ENCODE measurements at regions not wholly inside any gene's neighbourhood (a gene's known extent, or its start where the extent isn't known, plus 50 kb on each side); places are given as distances from the start of the nearest gene placed in this dataset.

DNA sequence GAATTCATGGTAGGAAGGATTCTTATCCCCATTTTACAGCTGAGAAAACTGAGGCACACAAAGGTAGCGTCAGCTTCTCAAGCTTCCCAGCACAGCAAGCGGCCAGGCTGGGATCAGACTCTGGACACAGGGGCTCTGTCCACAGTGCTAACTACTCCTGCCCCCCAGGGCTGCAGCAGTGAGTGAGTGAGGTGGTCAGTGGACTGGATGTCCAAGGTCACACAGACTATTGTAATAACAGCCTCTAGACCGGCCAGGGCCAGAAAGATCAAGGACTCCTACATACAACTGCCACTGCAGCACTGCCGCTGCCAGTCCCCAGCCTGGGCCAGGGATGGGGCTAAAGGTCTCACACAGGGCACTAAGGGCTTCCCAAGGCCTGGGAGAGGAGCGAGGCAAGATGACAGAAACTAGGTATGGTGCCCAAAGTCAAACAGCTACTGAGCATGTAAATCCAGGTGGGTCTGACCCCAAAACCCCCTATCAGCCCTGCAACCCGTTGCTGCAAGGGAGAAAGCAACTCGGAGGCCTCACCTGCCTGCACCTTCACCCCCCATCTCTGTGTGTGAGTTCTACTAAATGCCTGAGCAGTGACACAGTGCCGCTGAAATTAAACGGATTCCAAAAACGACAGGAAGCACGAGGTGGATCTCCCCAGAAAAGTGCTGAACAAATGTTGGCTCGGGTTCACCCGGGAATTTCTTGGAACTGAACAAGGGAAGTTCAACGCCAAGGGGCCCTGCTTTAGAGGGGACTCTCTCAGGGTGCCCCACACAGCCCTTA lies 161.8 kb upstream of the GRK3 start (continued):
- TF ChIP-seq, protein P1, sequence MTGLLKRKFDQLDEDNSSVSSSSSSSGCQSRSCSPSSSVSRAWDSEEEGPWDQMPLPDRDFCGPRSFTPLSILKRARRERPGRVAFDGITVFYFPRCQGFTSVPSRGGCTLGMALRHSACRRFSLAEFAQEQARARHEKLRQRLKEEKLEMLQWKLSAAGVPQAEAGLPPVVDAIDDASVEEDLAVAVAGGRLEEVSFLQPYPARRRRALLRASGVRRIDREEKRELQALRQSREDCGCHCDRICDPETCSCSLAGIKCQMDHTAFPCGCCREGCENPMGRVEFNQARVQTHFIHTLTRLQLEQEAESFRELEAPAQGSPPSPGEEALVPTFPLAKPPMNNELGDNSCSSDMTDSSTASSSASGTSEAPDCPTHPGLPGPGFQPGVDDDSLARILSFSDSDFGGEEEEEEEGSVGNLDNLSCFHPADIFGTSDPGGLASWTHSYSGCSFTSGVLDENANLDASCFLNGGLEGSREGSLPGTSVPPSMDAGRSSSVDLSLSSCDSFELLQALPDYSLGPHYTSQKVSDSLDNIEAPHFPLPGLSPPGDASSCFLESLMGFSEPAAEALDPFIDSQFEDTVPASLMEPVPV (CRISPR knock-in tag; IDR thresholded peaks at IDR 0.05): no peak; the same call in 1 of the 2 replicates
- TF ChIP-seq MBNL3 (CRISPR knock-in tag; conservative IDR thresholded peaks at IDR 0.05) (no peak), KDM5B (CRISPR knock-in tag; IDR thresholded peaks at IDR 0.05; ENCODE audit: borderline replicate concordance) (peak; percentile 39; the same call in 1 of the 2 replicates), SCMH1 (CRISPR knock-in tag; IDR thresholded peaks at IDR 0.05; ENCODE audit: borderline replicate concordance) (no peak), ZNF746 (CRISPR knock-in tag; IDR thresholded peaks at IDR 0.05) (no peak; the same call in 1 of the 2 replicates), ETV5 (CRISPR knock-in tag; IDR thresholded peaks at IDR 0.05; ENCODE audit: borderline replicate concordance) (peak; percentile 60; the same call in 1 of the 2 replicates), ISL2 (CRISPR knock-in tag; IDR thresholded peaks at IDR 0.05) (peak; percentile 81; the same call in 1 of the 2 replicates), ZNF337 (CRISPR knock-in tag; IDR thresholded peaks at IDR 0.05; ENCODE audit: borderline replicate concordance, low read depth) (no peak), TOPORS (CRISPR knock-in tag; IDR thresholded peaks at IDR 0.05) (no peak), SIX4 (CRISPR knock-in tag; IDR thresholded peaks at IDR 0.05) (no peak; the same call in 1 of the 2 replicates), PCBP1 (IDR thresholded peaks at IDR 0.05; ENCODE audit: borderline replicate concordance, low read depth, low read length) (no peak), ZNF879 (CRISPR knock-in tag; IDR thresholded peaks at IDR 0.05) (0 out of 2 replicates have a peak, but pooled peaks have one; percentile 16), EZH2 (conservative IDR thresholded peaks at IDR 0.05; ENCODE audit: low read depth, low read length) (no peak), RFX5 (IDR thresholded peaks at IDR 0.05; ENCODE audit: low read depth, low read length) (no peak), ZSCAN29 (CRISPR knock-in tag; conservative IDR thresholded peaks at IDR 0.05) (peak; percentile 77; the same call in 1 of the 2 replicates), RCOR2 (CRISPR knock-in tag; IDR thresholded peaks at IDR 0.05) (peak; percentile 100)
- TF ChIP-seq, protein P2, sequence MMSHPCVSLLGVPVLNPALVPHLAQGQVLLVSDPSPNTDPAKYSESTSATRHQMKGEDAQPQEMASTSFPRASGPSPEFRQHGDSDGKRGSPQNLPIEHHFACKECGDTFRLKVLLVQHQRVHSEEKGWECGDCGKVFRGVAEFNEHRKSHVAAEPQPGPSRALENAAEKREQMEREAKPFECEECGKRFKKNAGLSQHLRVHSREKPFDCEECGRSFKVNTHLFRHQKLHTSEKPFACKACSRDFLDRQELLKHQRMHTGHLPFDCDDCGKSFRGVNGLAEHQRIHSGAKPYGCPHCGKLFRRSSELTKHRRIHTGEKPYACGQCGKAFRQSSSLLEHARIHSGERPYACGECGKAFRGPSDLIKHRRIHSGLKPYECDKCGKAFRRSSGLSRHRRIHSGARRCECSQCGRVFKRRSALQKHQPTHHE (CRISPR knock-in tag; IDR thresholded peaks at IDR 0.05; ENCODE audit: borderline replicate concordance): no peak
- TF ChIP-seq, protein P3, sequence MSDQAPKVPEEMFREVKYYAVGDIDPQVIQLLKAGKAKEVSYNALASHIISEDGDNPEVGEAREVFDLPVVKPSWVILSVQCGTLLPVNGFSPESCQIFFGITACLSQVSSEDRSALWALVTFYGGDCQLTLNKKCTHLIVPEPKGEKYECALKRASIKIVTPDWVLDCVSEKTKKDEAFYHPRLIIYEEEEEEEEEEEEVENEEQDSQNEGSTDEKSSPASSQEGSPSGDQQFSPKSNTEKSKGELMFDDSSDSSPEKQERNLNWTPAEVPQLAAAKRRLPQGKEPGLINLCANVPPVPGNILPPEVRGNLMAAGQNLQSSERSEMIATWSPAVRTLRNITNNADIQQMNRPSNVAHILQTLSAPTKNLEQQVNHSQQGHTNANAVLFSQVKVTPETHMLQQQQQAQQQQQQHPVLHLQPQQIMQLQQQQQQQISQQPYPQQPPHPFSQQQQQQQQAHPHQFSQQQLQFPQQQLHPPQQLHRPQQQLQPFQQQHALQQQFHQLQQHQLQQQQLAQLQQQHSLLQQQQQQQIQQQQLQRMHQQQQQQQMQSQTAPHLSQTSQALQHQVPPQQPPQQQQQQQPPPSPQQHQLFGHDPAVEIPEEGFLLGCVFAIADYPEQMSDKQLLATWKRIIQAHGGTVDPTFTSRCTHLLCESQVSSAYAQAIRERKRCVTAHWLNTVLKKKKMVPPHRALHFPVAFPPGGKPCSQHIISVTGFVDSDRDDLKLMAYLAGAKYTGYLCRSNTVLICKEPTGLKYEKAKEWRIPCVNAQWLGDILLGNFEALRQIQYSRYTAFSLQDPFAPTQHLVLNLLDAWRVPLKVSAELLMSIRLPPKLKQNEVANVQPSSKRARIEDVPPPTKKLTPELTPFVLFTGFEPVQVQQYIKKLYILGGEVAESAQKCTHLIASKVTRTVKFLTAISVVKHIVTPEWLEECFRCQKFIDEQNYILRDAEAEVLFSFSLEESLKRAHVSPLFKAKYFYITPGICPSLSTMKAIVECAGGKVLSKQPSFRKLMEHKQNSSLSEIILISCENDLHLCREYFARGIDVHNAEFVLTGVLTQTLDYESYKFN (CRISPR knock-in tag; conservative IDR thresholded peaks at IDR 0.05): peak; percentile 92
- TF ChIP-seq, protein P4, sequence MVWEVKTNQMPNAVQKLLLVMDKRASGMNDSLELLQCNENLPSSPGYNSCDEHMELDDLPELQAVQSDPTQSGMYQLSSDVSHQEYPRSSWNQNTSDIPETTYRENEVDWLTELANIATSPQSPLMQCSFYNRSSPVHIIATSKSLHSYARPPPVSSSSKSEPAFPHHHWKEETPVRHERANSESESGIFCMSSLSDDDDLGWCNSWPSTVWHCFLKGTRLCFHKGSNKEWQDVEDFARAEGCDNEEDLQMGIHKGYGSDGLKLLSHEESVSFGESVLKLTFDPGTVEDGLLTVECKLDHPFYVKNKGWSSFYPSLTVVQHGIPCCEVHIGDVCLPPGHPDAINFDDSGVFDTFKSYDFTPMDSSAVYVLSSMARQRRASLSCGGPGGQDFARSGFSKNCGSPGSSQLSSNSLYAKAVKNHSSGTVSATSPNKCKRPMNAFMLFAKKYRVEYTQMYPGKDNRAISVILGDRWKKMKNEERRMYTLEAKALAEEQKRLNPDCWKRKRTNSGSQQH (CRISPR knock-in tag; IDR thresholded peaks at IDR 0.05; ENCODE audit: low read depth): peak; percentile 65
- TF ChIP-seq, protein P5, sequence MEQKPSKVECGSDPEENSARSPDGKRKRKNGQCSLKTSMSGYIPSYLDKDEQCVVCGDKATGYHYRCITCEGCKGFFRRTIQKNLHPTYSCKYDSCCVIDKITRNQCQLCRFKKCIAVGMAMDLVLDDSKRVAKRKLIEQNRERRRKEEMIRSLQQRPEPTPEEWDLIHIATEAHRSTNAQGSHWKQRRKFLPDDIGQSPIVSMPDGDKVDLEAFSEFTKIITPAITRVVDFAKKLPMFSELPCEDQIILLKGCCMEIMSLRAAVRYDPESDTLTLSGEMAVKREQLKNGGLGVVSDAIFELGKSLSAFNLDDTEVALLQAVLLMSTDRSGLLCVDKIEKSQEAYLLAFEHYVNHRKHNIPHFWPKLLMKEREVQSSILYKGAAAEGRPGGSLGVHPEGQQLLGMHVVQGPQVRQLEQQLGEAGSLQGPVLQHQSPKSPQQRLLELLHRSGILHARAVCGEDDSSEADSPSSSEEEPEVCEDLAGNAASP (CRISPR knock-in tag; IDR thresholded peaks at IDR 0.05; ENCODE audit: borderline replicate concordance): peak; percentile 88; the same call in 1 of the 2 replicates

Measured in HepG2 (cell line).